ENCODE measurements at regions not wholly inside any gene's neighbourhood (a gene's known extent, or its start where the extent isn't known, plus 50 kb on each side); places are given as distances from the start of the nearest gene placed in this dataset.
A peak's percentile ranks its signal among the peaks of the same experiment; 100 is the strongest.

DNA sequence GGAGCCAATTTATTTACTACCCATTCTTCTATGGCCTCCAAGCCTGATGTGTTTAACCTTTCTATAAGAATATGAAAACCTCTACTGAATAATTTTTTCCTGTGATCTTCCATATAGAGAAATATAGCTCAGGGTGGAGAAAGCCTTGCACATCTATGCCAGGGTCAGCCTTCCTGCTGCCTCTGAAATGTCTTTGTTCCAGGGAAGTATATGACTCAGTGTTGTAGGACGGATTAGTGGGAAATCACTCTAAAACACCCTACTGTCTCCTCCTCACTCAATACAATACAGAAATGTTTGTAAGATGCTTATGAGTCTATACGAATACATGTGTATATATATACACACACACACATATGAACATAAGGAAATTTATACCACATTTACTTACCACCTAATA is 1044.9 kb downstream of the BRINP3 start:
- Histone ChIP-seq H3K9me3 (no peaks in the 10 kb centered on the region), H3K4me1 (no peaks in the 10 kb centered on the region), H3K4me3 (no peak overlapping the region), H3K27me3 (no peaks in the 10 kb centered on the region), H3K36me3 (no peaks in the 10 kb centered on the region), H3K27ac (no peak overlapping the region)
- WGBS (ENCODE audit: insufficient coverage, low coverage, low lambda C conversion rate, missing lambda C conversion rate): 39% methylated on average over 2 of the region's 2 CpGs
- TF ChIP-seq, protein P1, sequence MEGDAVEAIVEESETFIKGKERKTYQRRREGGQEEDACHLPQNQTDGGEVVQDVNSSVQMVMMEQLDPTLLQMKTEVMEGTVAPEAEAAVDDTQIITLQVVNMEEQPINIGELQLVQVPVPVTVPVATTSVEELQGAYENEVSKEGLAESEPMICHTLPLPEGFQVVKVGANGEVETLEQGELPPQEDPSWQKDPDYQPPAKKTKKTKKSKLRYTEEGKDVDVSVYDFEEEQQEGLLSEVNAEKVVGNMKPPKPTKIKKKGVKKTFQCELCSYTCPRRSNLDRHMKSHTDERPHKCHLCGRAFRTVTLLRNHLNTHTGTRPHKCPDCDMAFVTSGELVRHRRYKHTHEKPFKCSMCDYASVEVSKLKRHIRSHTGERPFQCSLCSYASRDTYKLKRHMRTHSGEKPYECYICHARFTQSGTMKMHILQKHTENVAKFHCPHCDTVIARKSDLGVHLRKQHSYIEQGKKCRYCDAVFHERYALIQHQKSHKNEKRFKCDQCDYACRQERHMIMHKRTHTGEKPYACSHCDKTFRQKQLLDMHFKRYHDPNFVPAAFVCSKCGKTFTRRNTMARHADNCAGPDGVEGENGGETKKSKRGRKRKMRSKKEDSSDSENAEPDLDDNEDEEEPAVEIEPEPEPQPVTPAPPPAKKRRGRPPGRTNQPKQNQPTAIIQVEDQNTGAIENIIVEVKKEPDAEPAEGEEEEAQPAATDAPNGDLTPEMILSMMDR (IDR thresholded peaks at IDR 0.05): no peak
- TF ChIP-seq POLR2A (IDR thresholded peaks at IDR 0.05): no peak
- intact Hi-C loops (cut with DNase I): no loop called here
- ATAC-seq (no peak), DNase-seq (no peak)

DNA sequence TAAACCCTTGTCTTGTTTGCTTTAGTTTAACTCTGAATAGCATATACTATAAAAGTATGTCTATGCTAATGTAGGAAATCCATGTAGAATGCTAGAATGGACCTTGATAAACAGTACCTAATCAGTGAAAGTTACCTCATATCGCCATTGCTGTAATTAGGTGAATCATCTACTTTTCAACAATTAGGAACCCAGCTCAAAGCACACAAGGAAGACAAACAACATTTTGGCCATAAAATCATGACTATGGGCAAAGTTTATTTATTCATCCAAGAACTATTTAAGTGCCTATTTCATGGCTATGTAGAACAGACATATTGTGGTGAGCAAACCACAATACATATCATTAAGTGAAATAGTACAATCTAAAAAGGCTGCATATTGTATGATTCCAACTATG is 1043.2 kb downstream of the BRINP3 start:
- H3K27ac ChIP-seq: no peak overlapping the region
- no peak for DNase-seq
- ATAC-seq: peak in 2 of 4 donors; percentile 34 to 68
- TF ChIP-seq, protein P1 (IDR thresholded peaks at IDR 0.05): no peak
- TF ChIP-seq POLR2A (IDR thresholded peaks at IDR 0.05): no peak
- H3K4me3 ChIP-seq: no peak overlapping the region
- 59% methylated on average over 1 of the region's 1 CpG for WGBS (ENCODE audit: insufficient coverage, low coverage, low lambda C conversion rate, missing lambda C conversion rate)
- no peaks in the 10 kb centered on the region for H3K27me3 ChIP-seq
- H3K4me1 ChIP-seq: no peaks in the 10 kb centered on the region
- H3K9me3 ChIP-seq: no peaks in the 10 kb centered on the region
- H3K36me3 ChIP-seq: no peaks in the 10 kb centered on the region
- intact Hi-C loops (cut with DNase I): no loop called here

DNA sequence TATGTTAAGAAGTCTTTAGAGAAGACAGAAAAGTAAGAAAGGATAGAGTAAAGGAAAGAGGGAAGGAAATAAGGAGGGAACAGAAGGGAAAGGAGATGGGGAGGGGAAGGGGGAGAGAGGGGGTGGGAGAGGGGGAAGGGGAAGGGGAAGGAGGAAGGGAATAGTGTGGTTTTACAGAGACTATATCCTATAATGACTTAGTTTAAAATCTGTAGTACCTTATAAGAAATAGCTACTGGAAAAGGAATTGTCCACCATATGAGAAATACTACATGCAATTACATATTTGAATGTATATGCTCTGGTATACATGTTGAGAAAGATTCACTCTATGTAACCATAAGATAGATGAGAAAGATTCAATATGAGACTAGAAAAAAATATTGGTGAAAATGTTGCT is 1042.3 kb downstream of the BRINP3 start:
- DNase-seq: no peak
- TF ChIP-seq, protein P1 (IDR thresholded peaks at IDR 0.05): no peak
- ATAC-seq: no peak
- H3K9me3 ChIP-seq: no peaks in the 10 kb centered on the region
- no peaks in the 10 kb centered on the region for H3K27me3 ChIP-seq
- H3K27ac ChIP-seq: no peak overlapping the region
- intact Hi-C loops (cut with DNase I): no loop called here
- no peaks in the 10 kb centered on the region for H3K4me1 ChIP-seq
- H3K36me3 ChIP-seq: no peaks in the 10 kb centered on the region
- no peak overlapping the region for H3K4me3 ChIP-seq

DNA sequence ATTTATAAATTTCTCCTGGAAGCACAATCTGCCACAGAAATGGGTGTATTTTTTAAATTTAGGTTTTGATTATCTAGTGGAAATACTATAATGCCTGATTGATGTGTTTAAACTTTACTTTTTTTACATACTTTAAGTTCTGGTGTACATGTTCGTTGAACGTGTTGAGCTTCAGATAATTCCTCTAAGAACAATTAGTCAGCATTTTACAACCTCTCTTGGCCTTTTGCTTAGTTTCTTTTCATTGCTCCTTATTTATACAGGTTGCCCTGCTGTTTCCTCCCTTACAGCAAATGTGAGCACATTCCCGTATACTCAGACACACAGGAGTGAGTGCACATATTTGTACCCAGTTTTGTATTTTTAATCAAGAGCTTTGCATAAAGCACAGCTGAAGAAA is 1038.9 kb downstream of the BRINP3 start:
- H3K27me3 ChIP-seq: no peaks in the 10 kb centered on the region
- WGBS (ENCODE audit: insufficient coverage, low coverage, low lambda C conversion rate, missing lambda C conversion rate): 28% methylated on average over 3 of the region's 3 CpGs
- ATAC-seq (no peak), DNase-seq (no peak)
- intact Hi-C loops (cut with DNase I): no loop called here
- no peak for TF ChIP-seq POLR2A (IDR thresholded peaks at IDR 0.05)
- TF ChIP-seq, protein P1 (IDR thresholded peaks at IDR 0.05): no peak
- H3K36me3 ChIP-seq: no peaks in the 10 kb centered on the region
- H3K4me1 ChIP-seq: no peaks in the 10 kb centered on the region
- H3K4me3 ChIP-seq: no peak overlapping the region
- H3K27ac ChIP-seq: no peak overlapping the region
- H3K9me3 ChIP-seq: no peaks in the 10 kb centered on the region

DNA sequence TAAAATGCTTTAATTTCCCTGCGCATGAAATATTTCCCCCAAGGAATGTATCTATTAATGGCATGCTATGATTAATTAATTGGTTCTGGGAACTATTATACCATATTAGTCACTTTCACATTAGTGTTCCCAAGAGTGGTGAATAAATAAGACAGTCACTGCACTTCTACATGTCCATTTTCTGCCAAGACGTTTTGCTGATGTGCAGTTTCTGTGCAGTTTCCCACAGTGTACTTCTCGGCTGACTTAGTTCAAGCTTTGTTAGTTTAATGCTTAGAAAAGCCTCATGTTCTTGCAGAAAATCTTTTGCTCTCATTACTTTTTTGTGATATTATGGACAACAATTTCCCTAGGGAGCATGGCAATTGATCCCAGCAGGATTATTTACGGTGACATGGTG is 1014.5 kb downstream of the BRINP3 start:
- DNase-seq (no peak), ATAC-seq (no peak)
- H3K4me1 ChIP-seq: no peaks in the 10 kb centered on the region
- no peaks in the 10 kb centered on the region for H3K36me3 ChIP-seq
- no peaks in the 10 kb centered on the region for H3K9me3 ChIP-seq
- intact Hi-C loops (cut with DNase I): no loop called here
- H3K27ac ChIP-seq: no peak overlapping the region
- no peak for TF ChIP-seq POLR2A (IDR thresholded peaks at IDR 0.05)
- TF ChIP-seq, protein P1 (IDR thresholded peaks at IDR 0.05): no peak
- 36% methylated on average over 4 of the region's 4 CpGs for WGBS (ENCODE audit: insufficient coverage, low coverage, low lambda C conversion rate, missing lambda C conversion rate)
- no peaks in the 10 kb centered on the region for H3K27me3 ChIP-seq
- H3K4me3 ChIP-seq: no peak overlapping the region

Data from right lobe of liver (tissue), 6 donors.